HG03342 (cell line): ENCODE measurements at regions not wholly inside any gene's neighbourhood (a gene's known extent, or its start where the extent isn't known, plus 50 kb on each side); places are given as distances from the start of the nearest gene placed in this dataset.

Experiments used
- ATAC-seq: cut with Tn5 transposase; IDR thresholded peaks from one replicate; pipeline ENCODE4 v1.9.1; 2021; ENCODE audit warnings: mild to moderate bottlenecking, moderate library complexity; ENCODE audit not compliant: unreplicated experiment

DNA sequence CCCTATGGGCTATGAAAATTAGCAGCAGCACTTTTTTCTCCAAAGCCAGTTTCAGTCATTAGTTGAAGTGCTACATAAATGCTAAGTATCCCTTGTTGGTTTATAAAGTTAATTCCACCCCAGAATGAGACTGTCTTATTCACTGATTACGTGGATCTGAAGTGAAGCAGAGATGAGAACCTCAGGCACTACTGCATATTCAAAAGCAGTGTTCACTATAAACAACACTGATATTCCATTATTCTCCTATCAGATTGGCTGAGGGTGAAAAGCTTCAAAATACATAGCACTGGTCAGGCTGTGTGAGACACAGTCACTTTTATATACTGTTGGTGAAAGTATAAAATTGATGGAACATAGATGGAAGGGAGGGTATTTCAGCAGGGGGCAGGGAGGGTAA lies 395.7 kb upstream of the RARB start:
- ATAC-seq: no peak

DNA sequence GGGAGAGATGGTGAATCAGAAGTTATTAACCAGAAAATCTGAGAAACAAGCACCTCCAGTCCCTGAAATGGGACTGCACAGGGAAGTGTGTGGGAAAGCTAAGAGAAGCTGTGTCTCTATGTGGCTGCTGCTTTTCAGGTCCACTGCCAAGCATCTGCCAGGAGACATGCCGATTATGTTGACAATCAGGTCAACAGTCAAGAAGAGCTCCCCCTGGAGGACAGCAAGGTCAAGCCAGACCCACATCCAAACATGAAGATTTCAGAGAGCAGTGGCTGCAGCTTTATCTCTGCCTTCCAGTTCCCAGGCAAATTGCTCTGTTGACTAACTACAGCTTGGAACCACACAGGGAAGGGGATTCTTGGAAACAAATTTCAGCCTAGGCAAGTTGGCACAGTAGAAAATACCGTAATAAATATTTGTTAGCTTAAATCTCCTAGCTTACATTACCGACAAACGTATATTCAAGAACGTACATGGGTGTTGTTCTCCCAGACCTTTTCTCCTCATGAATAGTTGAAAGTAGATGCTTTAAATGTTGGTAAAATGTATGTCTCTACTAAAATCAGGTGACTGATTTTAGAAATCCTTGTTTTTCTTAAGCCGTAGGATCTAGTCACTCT lies 394.5 kb upstream of the RARB start:
- peak; percentile 94 for ATAC-seq

DNA sequence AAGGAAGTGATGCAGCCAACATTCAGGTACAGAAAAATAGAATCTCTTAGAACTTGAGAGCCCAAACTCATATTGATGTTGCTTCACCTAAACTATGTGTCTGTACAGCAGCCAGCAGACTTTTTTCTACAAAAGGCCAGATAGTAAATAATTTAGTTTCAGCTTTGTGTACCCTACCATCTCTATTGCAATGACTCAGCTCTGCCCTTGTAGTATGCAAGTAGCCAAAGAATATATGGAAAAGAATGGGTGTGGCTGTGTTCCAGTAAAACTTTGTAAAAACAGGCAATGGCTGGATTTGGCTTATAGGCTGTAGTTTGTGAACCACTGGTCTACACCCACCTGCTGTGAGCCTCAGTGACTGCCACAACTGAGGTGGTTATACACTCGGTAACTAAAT lies 392.5 kb upstream of the RARB start:
- ATAC-seq: no peak

DNA sequence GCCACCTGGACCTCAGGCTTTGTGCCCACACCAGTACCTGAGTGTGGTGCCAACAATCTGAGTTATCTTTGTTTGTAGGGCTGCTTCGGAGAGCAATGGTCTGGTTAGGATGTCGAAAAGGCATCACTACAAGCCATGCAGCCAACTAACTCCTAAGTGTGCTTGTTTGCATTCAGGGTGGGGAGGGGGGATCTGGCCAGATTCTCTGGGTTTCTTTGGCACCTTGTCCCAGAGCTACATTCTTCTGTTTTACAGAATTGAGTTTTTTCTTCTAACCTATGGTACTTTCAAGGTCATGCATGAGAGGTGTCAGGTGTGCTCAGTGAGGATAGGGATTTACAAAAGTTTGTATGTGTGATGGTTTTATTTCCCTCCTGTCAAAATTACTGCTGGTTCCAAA lies 391.4 kb upstream of the RARB start:
- ATAC-seq: no peak

DNA sequence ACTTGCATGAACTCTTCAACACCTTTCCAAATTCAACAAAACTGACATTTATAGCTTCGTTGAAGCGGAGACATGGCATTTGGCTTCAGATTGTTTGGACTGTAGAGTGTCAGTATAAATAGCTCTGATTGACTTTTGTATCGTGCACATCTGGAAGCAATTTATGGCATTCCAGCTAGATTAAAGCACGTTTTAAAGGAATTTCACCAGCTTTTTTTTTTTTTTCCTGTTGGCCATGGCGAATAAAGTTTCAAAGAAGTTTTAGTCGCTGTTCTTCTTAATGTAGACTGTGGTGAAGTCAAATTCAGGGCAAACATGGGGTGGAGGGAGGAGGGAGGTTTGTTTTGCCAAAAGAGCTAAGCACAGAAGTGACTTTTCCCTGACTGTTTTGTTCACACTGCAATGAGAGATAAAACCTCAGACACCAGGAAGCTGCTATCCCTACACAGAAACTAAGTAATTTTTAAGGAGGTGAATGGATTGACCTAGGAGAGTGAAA lies 391.0 kb upstream of the RARB start:
- no peak for ATAC-seq

DNA sequence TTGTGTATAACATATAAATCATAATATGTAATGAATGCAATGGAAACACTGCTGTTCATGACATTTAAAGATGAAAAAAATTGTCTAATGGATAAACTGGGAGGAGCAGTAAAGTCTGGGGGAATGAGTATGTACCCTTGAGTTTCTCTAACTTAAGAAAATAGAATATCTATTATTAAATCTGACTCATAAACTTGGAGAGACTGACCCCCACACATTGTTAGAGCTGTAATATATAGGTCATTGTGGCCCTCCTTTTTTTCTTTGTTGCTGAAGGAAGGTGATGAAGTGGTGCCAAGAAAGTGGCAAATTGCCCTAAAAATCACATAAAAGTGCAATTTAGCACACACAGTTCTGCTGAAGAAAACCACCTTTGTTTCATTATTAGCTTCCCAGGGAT lies 389.8 kb upstream of the RARB start:
- no peak for ATAC-seq

DNA sequence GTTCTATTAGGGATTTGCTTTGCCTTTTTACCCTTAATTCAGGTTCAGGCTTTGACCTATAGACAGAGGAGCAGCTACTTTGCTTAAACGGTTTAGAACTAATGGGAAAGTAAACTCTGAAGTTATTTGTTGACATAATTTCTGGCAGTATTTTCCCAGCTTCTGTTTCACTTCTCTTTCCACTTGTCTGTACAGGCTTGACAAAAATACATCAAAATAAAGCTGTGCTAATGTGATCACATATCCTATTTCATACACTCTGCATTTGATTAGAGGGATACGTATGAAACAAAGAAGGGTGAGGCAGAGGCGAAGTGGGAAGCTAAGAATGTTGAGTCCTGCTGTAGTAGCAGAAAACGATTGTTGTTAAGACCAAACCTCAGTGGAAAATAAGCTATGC lies 389.1 kb upstream of the RARB start:
- ATAC-seq: no peak

DNA sequence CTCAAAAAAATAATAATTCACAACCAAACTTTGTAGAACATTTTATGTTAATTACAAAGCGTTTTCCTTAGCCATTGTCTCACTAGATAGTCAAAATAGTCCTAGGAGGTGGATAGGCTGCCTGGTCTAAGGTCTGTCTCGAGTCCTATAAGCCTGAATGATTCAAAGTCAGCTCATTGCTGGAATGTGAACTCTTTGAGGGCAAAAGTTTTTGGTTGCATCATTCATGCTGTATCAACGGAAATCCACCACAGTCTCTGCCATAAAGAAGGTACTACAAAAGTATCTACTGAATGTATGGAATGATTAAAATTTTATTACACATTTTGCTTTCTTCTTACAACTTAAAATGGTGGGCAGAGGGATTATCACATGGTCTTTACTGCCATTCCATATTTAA lies 387.3 kb upstream of the RARB start:
- no peak for ATAC-seq

DNA sequence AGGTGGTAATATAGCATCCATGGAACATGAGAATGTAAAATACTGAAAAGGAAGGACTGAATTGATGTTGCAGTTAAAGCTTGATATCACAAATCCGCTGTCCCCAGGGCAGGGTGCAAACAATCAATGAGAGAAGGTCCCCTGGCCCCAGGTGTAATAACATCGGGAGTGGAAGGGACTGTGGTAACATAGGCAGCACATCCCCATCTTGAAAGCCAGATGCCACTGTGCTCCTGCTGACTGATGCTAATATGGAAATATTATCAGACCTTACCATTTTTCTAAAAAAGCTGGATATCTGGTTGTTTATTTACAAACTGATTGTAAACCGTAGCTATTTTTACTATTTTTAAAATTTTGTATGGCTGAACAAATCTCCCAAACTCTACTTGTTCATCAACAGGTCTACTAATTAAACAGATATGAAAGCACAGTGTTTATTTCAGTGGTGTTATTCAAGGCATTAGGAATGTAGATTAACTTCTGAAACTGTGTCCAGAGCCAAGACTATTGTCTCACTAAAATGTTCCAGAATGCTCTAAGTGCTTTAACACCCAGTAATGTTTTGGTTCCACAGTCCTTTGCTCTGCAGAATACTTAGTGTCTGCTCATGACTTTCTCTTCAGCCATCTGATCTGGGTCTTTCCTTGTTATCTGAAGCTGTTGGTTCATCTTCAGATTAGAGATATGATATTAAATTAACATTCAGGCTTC lies 386.0 kb upstream of the RARB start:
- ATAC-seq: no peak

DNA sequence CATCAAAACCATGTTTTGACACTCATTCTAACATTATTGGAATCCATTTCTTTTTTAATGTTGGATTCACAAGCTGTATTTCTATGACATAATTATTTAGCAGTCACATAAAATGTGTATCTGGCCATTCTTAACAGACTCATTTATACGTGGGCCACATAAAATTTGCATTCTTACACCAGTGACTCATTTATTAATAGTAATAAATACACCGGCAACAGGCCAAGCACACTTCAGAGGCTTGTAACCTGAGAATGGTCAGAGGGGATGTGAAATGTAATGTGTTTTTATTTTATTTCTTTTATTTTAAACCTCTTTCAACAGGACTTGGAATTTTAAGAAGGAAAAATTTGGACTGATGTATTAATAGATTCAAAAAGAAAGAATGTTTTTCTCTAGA lies 384.9 kb upstream of the RARB start:
- ATAC-seq: no peak

DNA sequence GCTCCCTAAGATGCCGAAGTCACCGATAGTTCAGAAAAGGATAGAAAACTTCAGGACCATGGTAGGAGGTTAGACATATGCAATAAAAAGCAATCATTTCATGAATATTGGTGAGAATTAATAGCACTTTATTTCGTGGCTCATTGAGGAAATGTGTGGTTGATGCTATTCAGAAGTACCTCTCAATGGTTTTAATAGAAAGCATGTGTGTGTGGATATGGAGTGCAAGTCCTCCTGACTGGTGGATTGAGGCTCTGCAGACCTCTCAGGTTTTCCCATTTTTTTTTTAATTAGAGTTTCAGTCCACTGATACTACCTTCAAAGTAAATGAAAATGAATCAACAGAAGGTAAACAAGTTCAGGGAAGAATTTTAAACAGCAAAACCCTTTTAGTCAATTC lies 384.3 kb upstream of the RARB start:
- no peak for ATAC-seq

DNA sequence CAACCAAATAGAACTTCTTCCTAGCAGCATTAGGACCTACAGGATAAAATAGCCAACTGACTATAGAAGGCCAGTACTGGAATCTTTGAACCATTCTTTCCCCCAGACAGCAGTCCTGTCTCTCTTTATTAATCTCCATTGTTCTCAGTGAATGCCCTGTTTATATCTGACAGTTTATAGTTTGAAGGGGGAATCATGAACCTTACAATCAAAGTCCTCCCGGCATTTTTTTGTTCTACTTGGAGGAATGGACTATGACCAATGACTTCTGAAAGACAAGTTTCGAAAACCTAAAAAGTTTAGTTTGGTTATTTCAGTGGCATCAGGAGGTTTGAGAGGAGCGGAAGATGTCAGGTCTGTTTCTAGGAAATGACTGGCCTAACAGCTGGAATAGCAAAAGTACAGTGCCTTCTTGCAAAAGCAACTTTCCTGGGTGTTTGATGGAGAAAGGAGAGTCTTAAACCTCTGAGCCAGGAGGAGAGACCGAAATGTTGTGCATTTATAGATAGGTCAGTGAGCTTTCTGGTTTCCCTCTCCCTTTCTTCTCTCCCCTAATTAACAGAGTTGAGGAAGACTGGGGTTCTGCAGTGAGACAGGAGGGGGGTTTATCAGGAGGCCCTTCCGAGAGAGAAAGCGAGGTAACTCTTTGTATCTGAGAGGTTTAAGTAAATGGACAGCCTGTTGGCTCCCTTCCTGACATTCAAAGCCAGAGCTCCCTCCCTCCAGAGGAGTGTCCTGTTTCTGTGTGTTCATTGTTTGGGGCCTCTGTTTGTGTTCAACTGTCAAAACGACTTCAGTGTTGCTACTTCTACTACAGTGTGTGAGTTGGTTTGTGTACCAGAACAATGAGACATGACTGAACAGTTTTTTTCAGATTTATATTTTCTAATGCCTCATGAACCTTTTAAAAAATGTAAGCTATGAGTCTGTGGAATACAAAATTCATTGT lies 383.0 kb upstream of the RARB start:
- ATAC-seq: no peak

DNA sequence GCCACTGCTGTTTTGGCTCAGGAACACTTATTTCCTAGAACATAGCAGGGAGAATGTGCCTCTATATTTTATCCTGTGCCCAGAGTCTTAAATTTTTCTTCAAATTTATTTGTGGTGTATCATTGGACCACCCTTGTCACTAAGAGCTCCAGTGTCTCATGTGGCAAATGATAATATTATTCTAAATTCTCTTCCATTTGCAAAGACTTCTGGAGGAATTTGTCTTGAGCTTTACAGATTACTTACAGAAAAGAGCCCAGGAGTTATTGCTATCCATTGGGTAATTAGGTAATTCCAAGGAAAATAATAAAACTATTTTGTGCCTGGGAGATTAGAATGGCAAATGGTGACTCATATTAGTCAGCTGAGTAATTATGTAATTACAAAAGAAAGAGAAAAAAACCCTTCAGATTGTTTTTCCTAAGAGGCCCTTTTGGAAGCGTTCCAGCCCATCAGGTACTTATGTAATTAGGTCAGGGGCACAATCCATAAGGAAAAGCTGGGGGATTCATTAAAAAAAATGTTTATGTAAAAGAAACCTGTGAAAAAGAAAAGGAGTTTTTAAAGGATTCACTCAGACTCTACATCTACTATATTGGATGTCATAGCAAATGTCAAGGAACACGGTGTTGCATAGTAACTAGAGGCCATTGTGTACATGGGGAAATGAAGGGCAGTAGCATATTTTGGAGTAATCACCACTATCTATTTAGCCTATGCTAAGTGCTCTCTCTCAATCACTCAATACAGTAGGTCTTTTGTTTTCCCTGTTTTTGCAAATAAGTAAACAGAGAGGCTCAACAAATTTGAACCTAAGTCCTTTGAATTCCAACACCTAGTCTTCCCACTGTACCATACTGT lies 380.9 kb upstream of the RARB start:
- no peak for ATAC-seq

DNA sequence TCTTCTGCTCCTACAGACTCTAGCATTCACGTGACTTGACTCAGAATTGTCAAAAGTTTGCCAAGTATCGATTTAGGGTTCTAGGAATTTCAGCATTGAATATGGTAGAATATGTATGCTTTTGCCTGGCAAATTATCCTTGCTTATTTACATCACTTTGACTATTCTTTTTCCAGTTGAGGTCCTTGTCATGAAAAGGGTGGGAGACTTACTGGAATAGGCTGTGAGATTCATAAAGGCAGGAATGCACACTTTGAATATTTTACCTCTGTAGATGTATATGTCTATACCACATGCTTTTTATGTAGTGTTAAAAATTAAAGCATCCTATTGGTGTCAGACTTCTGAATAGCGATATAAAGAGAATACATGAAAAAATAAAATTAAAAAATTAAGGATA lies 378.8 kb upstream of the RARB start:
- ATAC-seq: no peak

DNA sequence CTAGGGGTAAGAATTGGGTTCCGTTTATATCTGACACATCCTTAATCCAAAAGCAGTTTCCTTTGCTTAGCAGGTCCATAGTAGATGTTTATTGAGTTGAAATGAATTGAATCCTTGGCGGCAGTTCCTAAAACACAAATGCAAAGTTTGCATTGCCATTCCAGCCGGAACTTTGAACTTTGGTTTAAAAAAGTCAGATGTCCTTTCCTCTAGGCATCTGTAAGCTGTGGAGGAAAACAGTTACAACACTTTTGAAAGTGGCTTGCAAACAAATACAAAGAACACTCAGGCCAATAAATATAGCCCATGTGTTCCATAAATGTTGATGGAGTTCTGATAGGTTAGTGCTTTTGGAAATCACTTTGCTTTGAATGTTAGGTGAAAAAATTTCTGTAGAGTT lies 374.7 kb upstream of the RARB start:
- no peak for ATAC-seq

DNA sequence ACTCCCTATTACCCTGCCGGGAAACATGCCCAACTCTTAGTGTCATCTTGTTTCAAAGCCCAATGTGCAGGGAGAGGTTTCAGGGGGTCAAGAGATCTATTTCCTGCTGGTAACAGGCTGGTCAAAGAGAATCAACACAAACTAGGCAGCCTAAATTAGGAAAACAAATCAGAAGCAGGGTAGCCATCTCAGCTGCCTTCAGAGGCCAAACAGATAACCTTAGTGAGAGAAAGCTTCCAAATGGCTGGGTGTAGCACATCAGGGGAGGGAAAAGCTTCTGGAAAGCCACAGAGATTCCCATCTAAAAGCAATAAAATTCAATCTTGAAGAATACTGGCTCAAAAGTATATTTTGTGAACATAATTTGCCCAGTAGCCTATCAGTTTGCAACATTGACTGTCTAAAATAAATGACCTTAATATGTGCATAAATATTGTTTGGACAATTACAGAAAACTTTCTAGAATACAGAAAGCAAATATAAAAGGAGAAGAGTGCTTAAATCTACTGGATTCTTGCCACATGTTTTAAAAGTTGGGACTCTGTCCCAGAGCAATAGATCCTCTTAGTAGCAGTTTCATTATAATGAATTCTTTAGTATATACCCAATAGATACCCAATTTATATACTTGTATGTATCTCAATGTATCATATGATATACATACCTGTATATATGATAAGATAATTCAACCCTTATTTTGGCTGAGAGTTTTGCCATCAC lies 371.9 kb upstream of the RARB start:
- no peak for ATAC-seq

DNA sequence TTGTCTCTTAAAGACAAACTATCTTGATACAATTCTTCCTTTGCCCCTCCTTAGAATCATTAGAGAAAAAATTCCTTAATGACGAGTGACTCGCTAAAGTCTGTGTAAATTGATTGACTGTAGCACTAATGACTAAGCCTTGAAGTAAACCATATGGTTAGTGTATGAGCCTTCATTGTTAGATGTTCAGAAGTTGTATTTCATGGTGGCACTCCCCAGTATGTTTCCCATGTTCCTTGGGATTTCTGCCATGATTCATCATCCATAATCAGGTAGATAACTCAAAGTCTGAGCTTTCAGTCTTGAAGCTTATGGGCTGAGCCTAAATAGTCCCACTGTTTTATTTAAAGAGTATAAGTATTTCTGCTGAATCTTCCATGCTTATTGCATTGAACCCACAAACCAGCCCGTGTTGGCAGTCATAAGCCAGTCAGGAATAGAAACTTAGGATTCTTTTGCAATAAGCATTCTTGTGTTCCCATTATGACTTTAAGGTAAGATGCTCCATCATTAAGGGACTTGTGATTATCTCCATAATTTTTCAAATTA lies 371.2 kb upstream of the RARB start:
- ATAC-seq: no peak

DNA sequence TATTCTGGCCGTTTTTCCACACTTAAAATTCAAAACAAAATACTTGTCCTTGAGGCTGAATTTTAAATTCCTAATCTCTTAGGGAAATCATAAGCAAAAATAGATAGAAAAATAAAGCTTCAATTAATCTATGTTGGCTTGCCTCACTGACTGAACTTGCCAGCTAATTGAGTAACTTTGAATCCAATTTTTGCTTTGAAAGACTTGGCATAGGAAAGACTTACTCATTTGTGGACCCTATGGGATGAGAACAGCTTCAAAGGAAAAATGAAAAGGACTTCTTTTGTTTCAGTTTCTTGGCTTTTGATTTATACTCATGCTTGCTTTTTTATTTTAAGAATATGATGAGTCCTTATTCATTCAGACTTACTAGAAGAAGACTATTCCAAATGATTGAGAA lies 370.7 kb upstream of the RARB start:
- ATAC-seq: no peak

DNA sequence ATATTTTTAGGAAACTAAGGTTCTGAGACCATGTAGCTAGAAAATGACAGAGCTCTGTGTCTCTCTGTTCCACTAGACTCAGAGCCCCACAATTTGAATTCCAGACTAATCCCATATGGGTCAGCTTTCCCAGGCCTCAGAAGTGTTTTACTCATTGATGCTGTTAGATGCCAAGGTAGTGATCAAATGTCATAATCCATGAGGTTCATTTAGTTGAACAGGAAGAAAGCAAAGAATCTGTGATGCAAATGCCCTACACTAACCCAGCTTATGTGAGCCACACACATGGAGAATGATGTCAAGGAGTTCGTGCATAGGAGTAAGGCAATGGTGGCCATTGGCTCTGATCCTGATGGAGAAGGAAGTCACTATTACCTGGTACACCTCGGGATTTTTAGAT lies 363.4 kb upstream of the RARB start:
- no peak for ATAC-seq

DNA sequence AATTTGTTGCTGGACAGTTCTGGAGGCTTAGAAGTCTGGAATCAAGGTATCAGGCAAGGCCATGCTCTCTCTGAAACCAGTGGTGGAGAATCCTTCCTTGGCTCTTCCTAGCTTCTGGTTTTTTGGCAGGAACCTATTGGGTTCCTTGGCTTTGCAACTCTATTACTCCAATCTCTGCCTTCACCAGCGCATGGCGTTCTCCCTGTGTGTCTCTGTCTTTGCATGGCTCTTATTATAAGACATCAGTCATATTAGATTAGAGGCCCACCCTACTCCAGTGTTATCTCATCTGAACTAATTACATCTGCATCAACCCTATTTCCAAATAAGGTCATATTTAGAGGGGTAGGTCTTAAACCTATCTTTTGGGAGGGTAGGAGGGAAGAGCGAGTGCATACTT lies 358.1 kb upstream of the RARB start:
- ATAC-seq: no peak
